HL-60 (cell line): ENCODE measurements at regions not wholly inside any gene's neighbourhood (a gene's known extent, or its start where the extent isn't known, plus 50 kb on each side); places are given as distances from the start of the nearest gene placed in this dataset.
"Not testable (repeated sequence)": the region's sequence is repeated elsewhere in the genome, so short reads cannot be mapped to it uniquely, and the experiment has no call there.

Experiments
- DNase-seq, 2 experiments: peaks; one replicate each; pipeline ENCODE4 v3.0.0-alpha.2; 2010 to 2020; ENCODE audit warnings: low read depth in 1 of 2, low spot score in 1 of 2
- H3K27ac ChIP-seq: fragments of 250-450 bp; sonication (Bioruptor Pico); replicated peaks from 2 replicates; pipeline ENCODE4 v1.5.1; 2020; ENCODE audit warnings: mild to moderate bottlenecking, moderate library complexity
- H3K27me3 ChIP-seq: fragments of 250-450 bp; sonication (Bioruptor Pico); 2 replicates; pipeline ENCODE4 v1.5.1; 2021; ENCODE audit warnings: mild to moderate bottlenecking, moderate library complexity; ENCODE audit not compliant: insufficient read depth, poor library complexity, severe bottlenecking
- H3K4me3 ChIP-seq: replicated peaks from 2 replicates; pipeline ENCODE4 v1.5.1; 2011; ENCODE audit warnings: mild to moderate bottlenecking, control low read depth, low read length; ENCODE audit not compliant: insufficient read depth
- CTCF ChIP-seq: IDR thresholded peaks from one replicate; pipeline ENCODE4 v1.5.1; 2011; ENCODE audit warnings: low read length, control low read depth, inconsistent platforms; ENCODE audit not compliant: insufficient read depth
- GABPA ChIP-seq: IDR thresholded peaks from 2 replicates; pipeline ENCODE4 v1.6.1; 2012; ENCODE audit warnings: low read depth
- POLR2AphosphoS5 ChIP-seq: IDR thresholded peaks from 2 replicates; pipeline ENCODE4 v1.6.1; 2012; ENCODE audit warnings: low read depth
- SPI1 ChIP-seq: IDR thresholded peaks from 2 replicates; pipeline ENCODE4 v1.6.1; 2012; ENCODE audit warnings: low read depth, mild to moderate bottlenecking, borderline replicate concordance
- TF ChIP-seq, protein P1 (sequence below): IDR thresholded peaks from 2 replicates; pipeline ENCODE4 v1.6.1; 2012; ENCODE audit warnings: low read depth; ENCODE audit not compliant: insufficient replicate concordance

GRCh38 chr3:98705694-98706093 is 57.4 kb upstream of the ST3GAL6 start:
- no peak for DNase-seq
- TF ChIP-seq, protein P1, sequence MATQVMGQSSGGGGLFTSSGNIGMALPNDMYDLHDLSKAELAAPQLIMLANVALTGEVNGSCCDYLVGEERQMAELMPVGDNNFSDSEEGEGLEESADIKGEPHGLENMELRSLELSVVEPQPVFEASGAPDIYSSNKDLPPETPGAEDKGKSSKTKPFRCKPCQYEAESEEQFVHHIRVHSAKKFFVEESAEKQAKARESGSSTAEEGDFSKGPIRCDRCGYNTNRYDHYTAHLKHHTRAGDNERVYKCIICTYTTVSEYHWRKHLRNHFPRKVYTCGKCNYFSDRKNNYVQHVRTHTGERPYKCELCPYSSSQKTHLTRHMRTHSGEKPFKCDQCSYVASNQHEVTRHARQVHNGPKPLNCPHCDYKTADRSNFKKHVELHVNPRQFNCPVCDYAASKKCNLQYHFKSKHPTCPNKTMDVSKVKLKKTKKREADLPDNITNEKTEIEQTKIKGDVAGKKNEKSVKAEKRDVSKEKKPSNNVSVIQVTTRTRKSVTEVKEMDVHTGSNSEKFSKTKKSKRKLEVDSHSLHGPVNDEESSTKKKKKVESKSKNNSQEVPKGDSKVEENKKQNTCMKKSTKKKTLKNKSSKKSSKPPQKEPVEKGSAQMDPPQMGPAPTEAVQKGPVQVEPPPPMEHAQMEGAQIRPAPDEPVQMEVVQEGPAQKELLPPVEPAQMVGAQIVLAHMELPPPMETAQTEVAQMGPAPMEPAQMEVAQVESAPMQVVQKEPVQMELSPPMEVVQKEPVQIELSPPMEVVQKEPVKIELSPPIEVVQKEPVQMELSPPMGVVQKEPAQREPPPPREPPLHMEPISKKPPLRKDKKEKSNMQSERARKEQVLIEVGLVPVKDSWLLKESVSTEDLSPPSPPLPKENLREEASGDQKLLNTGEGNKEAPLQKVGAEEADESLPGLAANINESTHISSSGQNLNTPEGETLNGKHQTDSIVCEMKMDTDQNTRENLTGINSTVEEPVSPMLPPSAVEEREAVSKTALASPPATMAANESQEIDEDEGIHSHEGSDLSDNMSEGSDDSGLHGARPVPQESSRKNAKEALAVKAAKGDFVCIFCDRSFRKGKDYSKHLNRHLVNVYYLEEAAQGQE: no peak
- peak; percentile 10 for TF ChIP-seq CTCF
- no peak overlapping the region for H3K27ac ChIP-seq
- H3K4me3 ChIP-seq: no peak overlapping the region
- H3K27me3 ChIP-seq: no peaks in the 10 kb centered on the region

- not testable (repeated sequence) for H3K27me3 ChIP-seq, H3K4me3 ChIP-seq, DNase-seq, H3K27ac ChIP-seq
Observed at GRCh38 chr3:98708681-98709080, 54.5 kb upstream of the ST3GAL6 start.

- H3K27ac ChIP-seq: no peak overlapping the region
- TF ChIP-seq CTCF: no peak
- TF ChIP-seq, protein P1: peak; percentile 69
- DNase-seq: no peak
- no peak overlapping the region for H3K4me3 ChIP-seq
- H3K27me3 ChIP-seq: no peaks in the 10 kb centered on the region
Observed at GRCh38 chr3:98709441-98709840, 53.7 kb upstream of the ST3GAL6 start.

DNA sequence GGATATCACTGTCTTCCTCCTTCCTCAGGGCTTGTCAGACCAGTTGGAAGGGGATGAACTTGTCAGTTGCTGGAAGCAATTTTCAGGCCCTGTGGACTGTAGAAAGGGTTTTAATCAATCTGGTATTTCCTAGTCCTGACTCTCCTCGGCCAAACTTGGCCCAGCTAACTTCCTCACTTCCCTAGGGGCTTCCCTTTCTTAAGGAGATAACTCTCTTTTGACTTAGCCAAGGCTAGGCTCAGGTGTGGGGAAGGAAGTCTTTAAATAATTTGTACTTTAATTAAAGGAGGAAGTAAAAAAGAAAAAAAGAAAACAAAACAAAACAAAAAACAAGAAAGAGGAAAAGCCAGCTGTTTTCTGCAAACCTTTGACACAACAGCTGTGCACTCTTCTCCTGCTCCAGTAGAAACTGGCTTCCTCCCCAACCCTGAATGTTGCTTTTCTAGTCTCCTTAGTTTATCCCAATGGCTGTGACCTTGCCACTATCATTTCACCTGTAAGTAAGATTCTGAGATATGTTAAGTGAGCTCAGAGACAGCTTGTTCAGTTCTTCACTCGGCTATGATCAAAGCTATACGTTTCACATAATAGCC is 53.0 kb upstream of the ST3GAL6 start:
- no peak for TF ChIP-seq CTCF
- TF ChIP-seq, protein P1: no peak
- no peak for TF ChIP-seq POLR2AphosphoS5
- peak; percentile 27; the same call in 1 of the 2 replicates for TF ChIP-seq SPI1
- TF ChIP-seq GABPA: no peak
- DNase-seq: no peak
- H3K4me3 ChIP-seq: no peak overlapping the region
- H3K27me3 ChIP-seq: no peaks in the 10 kb centered on the region
- H3K27ac ChIP-seq: no peak overlapping the region
